ELR (cell line): ENCODE measurements at regions not wholly inside any gene's neighbourhood (a gene's known extent, or its start where the extent isn't known, plus 50 kb on each side); places are given as distances from the start of the nearest gene placed in this dataset.
"Not testable (repeated sequence)": the region's sequence is repeated elsewhere in the genome, so short reads cannot be mapped to it uniquely, and the experiment has no call there.

ENCODE experiments used
- DNase-seq: peaks from one replicate; pipeline ENCODE4 v3.0.0-alpha.2; 2015; ENCODE audit warnings: low read depth

GRCh38 chr17:45586651-45586934 lies 96.1 kb upstream of the PLEKHM1 start:
- DNase-seq: not testable (repeated sequence)

DNA sequence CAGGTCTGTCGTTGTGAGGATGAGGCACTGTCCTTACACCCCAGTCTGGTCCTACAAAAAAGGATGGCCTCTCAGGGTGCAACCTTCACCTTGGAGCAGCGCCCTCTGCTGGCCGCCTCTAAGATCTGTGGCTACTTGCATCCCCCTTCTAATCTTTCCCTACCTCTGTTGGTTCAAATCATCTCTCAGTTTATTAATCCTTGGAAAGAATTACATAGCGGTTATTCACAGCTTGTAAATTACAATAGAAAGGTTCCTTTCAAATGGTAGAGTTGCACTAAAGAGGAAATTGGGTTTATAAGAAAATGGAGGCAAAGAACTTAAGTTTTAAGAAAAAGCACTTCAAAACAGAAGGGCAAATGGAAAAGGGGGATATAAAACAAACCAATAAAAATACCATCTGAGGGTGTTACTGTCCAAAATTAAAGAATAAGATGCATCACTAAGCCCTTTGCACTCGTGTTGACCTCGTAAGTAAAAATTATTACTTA lies 102.0 kb upstream of the PLEKHM1 start:
- peak; percentile 65 for DNase-seq

DNA sequence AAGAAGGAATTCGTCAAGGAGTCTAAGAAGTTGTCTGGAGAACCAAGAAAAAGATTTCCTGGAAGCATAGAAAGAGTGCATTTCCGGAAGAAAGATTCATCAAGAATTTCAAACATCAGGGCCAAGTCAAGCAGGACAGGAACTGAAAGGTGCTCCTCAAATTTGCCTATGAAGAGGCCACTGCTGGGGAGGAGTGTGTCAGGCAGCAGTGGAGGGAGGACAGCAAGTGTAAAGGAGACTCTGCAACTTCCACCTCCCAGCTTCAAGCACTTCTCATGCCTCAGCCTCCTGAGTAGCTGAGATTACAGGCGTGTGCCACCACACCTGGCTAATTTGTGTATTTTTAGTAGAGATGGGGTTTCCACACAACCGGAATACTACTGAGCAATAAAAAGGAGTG lies 105.8 kb upstream of the PLEKHM1 start:
- DNase-seq: not testable (repeated sequence)

DNA sequence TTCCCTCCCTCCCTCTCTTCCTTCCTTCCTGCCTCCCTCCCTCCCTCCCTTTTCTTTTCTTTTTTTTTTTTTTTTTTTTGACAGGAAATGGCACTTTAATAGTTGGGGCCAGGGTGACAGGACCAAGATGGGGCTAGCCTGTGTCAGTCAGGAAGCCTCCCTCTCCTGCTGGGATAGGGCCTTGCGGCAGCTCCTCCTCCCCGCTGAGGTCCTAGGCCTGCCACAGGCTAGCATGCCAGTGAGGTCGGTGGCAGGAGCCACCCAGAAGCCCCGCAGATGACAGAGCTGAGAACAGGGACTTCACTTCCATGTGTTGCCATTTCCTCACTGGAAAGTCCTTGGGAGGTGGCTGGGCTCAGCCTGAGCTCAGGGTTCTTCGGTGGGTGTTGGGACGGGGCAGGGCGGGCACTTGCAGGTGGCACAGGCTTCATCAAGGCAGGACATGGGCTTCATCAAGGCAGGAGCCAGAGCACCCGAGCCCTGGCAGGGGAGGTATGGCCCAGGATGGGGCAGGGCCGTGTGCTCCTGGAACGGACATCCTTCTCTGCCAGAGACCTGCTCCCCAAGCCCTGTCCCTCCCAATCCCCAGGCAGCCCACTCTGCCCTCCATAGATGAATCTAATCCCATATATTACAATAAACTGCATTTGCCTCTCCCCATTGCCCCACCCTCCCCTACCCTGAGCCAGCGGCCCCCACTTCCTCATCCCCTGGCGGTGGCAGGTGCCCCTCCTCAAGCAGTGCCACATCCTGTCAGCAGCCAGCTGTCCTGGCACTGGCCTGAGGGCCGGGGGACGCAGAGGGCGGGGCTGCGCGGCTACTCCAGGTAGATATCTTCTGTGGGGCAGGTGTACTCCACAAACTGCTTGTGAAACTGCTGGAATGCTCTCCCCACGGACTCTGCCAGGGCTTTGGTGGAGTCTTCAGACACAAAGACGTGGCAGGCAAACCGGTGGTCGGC lies 109.8 kb upstream of the PLEKHM1 start:
- peak; percentile 14 for DNase-seq

DNA sequence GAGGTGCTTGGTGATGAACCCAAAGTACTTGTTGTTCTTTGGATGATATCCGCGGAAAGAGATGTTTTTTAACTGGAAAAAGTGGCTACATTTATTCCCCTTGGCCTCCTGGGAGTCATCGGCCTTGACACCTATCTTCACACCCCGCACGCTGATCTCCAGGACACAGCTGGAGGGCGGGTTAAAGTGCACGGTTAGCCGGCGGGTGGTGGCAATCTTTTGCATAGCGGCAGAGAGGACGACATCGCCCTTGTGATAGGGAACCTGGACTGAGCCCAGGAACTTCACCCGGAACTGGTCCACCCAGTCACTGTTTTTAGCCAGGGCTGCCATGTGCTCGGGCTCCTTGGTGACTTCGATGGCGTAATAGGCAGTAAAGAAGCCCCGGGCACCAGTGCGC lies 110.5 kb upstream of the PLEKHM1 start:
- not testable (repeated sequence) for DNase-seq

GRCh38 chr17:45601605-45602539 lies 111.4 kb upstream of the PLEKHM1 start:
- DNase-seq: not testable (repeated sequence)

DNA sequence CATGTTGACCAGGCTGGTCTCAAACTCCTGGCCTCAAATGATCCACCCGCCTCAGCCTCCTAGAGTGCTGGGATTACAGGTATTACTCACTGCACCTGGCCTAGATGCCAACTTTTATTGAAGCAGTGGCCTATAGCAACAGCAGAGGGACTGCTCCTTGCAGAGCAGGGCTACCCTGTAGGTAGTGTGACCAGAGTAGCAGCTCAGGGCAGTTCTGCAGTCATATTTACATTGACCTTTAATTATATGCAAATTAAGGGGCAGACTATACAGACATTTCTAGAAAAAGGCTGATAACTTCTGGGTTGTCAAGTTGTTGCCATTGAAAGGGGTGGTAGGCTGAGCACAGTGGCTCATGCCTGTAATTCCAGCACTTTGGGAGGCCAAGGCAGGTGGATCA lies 115.2 kb upstream of the PLEKHM1 start:
- DNase-seq: not testable (repeated sequence)

DNA sequence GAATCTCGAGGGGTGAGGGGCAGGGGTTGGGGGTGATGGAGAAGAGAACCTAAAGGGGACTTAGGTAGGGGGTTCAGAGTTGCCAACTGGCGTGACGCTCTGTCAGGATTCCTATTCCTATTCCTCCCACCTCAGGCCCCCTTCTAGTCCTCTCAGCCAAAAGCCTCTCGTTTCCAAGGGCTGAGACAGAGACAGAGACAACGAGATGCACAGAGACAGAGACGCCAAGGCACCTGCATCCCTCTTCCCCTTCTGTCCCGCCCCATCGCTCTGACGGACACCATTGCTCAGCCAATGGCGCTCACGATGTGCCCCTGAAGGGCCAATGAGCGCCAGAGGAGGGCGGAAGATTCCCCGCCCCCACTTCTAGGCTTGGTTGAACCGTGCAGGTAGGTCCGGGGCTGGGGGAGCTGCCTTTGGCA lies 129.5 kb upstream of the PLEKHM1 start:
- DNase-seq: peak; percentile 52

DNA sequence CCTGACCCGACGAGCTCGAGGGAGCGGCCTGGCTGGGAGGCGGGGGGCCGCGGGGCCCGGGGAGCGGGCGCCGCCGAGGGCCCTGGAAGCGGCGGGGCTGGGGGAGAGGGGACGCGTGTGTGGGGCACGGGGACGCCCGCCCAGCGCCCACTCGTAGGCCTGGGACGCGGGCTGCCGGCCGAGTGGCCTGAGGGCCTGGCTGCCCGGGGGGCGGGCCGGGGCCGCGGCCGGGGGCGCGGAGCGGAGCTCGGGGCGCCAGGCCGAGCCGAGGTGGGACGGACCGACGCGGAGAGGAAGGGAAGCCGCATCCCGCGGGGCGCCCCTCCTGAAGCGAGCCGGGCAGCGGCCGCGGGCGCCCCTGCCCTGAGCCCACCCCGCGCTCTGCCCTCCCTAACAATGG lies 129.9 kb upstream of the PLEKHM1 start:
- not testable (repeated sequence) for DNase-seq

- not testable (repeated sequence) for DNase-seq
Measured at GRCh38 chr17:45621087-45621486, 130.6 kb upstream of the PLEKHM1 start.

DNA sequence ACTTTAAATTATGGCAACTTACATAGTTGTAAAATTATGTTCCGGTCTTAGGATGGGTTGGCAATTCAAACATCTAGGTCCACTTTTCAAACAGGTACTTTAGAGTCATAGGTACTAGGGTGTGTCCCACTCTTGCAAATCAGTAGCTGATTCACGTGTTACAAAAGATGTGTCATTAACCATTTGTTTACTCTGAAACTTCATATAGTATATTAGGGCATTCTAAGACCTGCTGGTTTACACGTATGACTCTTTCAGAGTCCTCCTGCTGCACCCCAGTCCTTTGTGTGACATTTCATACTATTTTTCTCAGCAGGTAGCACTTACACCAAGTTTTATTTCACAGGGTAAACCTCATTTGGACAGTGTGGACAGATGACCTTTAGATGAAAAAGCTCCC lies 131.8 kb upstream of the PLEKHM1 start:
- not testable (repeated sequence) for DNase-seq

DNA sequence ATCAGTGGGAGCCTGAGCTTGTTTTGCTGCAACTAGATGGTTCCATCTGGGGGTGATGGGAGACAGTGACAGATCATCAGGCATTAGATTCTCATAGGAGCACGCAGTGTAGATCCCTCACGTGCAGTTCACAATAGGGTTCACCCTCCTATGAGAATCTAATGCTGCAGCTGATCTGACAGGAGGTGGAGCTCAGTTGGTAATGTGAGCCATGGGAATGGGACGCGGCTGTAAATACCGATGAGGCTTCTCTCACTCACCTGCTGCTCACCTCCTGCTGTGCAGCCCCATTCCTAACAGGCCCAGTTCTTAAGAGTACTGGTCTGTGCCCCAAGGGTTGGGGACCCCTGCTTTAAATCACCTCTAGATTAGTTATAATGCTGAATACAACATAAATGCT lies 137.5 kb upstream of the PLEKHM1 start:
- no peak for DNase-seq

DNA sequence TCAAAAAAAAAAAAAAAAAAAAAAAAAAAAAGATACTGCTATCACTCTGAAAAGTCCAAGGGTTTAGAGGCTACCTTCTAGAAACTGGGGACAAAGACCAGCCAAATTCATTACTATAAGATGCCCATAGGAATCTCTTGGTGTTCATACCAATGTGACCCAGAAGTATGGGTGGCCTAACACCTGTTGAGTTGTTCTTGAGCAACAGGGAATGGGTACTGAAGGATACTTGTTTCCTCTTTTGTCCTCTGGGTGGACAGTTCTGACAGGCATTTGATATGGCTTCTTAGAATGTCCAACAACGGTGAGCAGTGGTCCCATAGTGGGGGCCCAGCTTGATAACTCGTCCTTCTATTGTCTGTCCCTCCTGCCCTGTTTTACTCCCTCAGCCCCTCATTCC lies 141.4 kb upstream of the PLEKHM1 start:
- no peak for DNase-seq

DNA sequence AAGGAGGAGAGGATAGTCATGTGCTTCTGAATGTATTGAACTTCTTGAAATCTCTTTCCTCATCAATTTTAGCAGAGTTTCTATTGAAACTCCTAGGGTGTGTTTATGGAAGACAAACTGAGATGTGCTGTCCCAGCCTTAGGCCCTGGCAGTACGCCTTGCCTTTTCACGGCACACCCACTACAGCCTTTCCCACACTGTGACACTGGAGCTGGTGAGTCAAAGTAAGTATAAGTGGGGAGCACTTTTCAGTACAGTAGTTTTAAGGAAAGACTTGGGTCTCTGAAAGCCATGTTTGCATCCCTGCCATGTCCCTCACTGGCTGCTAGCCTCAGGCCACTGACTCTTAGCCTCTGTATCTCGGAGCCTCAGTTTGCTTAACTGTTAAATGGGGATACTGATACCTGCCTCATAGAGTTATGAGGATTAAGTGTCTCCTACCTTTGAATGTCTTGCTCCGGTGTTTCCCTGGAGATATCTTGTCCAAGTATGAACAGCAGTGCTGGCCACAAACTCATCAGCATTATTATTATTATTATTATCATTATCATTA lies 144.7 kb upstream of the CRHR1 start:
- no peak for DNase-seq

DNA sequence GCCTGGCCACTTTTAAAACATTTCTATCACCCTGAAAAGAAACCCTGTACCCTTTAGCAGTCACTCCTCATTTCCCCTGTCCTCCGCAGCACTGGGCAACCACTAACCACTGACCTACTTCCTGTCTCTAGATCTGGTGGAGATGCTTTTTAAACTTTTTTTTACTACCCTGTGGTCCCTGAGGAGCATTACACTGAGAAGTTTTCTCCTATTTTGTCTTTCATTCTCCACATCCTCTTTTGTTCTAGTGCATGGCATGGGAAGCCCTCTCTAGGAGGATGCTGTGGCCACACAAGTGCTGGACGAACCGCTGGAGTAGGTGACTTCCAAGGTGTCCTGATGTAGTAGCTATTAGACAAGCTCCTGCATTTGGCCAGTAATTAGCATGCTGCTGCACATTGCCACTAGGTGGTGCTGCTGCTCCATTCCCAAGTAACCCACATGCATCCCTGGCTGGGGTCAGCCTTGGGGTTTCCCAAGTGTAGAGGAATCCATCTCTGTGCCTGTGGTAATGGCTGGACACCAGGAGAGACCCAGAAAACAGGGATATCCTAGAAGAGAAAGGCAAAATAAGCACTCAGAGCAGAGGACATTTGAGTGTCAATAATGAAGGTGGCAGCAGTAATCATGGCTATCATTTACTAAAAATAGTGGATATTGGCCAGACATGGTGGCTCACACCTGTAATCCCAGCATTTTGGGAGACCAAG lies 143.8 kb upstream of the CRHR1 start:
- peak; percentile 83 for DNase-seq

- no peak for DNase-seq
Measured at GRCh38 chr17:45641541-45641940, 142.6 kb upstream of the CRHR1 start.

DNA sequence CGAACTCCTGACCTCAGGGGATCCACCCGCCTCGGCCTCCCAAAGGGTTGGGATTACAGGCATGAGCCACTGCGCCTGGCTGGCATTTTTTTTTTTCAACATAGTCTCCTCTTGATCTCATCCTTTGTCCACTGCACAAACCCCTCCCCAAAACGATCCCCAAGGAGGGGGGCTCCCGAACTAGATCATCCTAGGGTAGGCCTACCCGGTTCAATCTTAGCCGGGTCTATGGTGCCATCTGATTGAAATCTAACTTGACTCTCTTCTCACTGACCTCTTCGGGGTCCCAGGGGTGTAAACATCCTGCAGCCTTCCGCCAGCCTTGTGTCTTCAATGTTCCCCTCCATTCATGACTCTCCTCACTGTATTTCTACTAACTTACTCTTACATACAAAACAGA lies 140.5 kb upstream of the CRHR1 start:
- DNase-seq: no peak

GRCh38 chr17:45644637-45645036 lies 139.5 kb upstream of the CRHR1 start:
- DNase-seq: not testable (repeated sequence)

- no peak for DNase-seq
Measured at GRCh38 chr17:45645330-45645729, 138.8 kb upstream of the CRHR1 start.

GRCh38 chr17:45646288-45646988 lies 137.7 kb upstream of the CRHR1 start:
- no peak for DNase-seq

- DNase-seq: no peak
Measured at GRCh38 chr17:45648642-45649041, 135.5 kb upstream of the CRHR1 start.
